Left renal cortex interstitium (tissue), 4 donors: ENCODE measurements at regions not wholly inside any gene's neighbourhood (a gene's known extent, or its start where the extent isn't known, plus 50 kb on each side); places are given as distances from the start of the nearest gene placed in this dataset.
"Not testable (repeated sequence)": the region's sequence is repeated elsewhere in the genome, so short reads cannot be mapped to it uniquely, and the experiment has no call there.

Experiments
- DNase-seq, 4 donors: peaks; one replicate each; pipeline ENCODE4 v3.0.0-alpha.2; 2013; ENCODE audit warnings: low read depth in 4 of 4, low spot score in 2 of 4, missing footprints in 1 of 4

- no peak for DNase-seq
These were observed 159.0 kb upstream of the GALNT2 start for GRCh38 chr1:229907884-229908638.

GRCh38 chr1:229908689-229909088 is 158.3 kb upstream of the GALNT2 start:
- no peak for DNase-seq

GRCh38 chr1:229913489-229913888 is 153.5 kb upstream of the GALNT2 start:
- no peak for DNase-seq

- not testable (repeated sequence) for DNase-seq
These were observed 147.6 kb upstream of the GALNT2 start for GRCh38 chr1:229919488-229919887.

- DNase-seq = no peak
These were observed 146.4 kb upstream of the GALNT2 start for GRCh38 chr1:229920683-229921082.

GRCh38 chr1:229922249-229922648 is 144.8 kb upstream of the GALNT2 start:
- DNase-seq = no peak

GRCh38 chr1:229924639-229925038 is 142.4 kb upstream of the GALNT2 start:
- DNase-seq = no peak

- DNase-seq = no peak
These were observed 138.3 kb upstream of the GALNT2 start for GRCh38 chr1:229928767-229929166.

GRCh38 chr1:229931751-229932150 is 135.3 kb upstream of the GALNT2 start:
- DNase-seq = not testable (repeated sequence)

- DNase-seq = not testable (repeated sequence)
These were observed 131.9 kb upstream of the GALNT2 start for GRCh38 chr1:229935157-229935556.

- no peak for DNase-seq
These were observed 128.5 kb upstream of the GALNT2 start for GRCh38 chr1:229938551-229938950.

- DNase-seq = no peak
These were observed 126.4 kb upstream of the GALNT2 start for GRCh38 chr1:229940684-229941083.

GRCh38 chr1:229941160-229941559 is 125.9 kb upstream of the GALNT2 start:
- no peak for DNase-seq

GRCh38 chr1:229941831-229942230 is 125.2 kb upstream of the GALNT2 start:
- DNase-seq = no peak

GRCh38 chr1:229942501-229942900 is 124.5 kb upstream of the GALNT2 start:
- no peak for DNase-seq

GRCh38 chr1:229943148-229943714 is 123.8 kb upstream of the GALNT2 start:
- DNase-seq = no peak

- DNase-seq = no peak
These were observed 122.9 kb upstream of the GALNT2 start for GRCh38 chr1:229943988-229944743.

- DNase-seq = no peak
These were observed 121.2 kb upstream of the GALNT2 start for GRCh38 chr1:229945795-229946194.

- no peak for DNase-seq
These were observed 119.1 kb upstream of the GALNT2 start for GRCh38 chr1:229947968-229948367.

- DNase-seq = no peak
These were observed 118.6 kb upstream of the GALNT2 start for GRCh38 chr1:229948438-229948837.

- no peak for DNase-seq
These were observed 117.5 kb upstream of the GALNT2 start for GRCh38 chr1:229949500-229949899.

GRCh38 chr1:229950020-229950419 is 117.0 kb upstream of the GALNT2 start:
- no peak for DNase-seq
